ENCODE measurements at regions not wholly inside any gene's neighbourhood (a gene's known extent, or its start where the extent isn't known, plus 50 kb on each side); places are given as distances from the start of the nearest gene placed in this dataset.
"Not testable (repeated sequence)": the region's sequence is repeated elsewhere in the genome, so short reads cannot be mapped to it uniquely, and the experiment has no call there.

GRCh38 chr10:60508037-60508436 lies 118.4 kb upstream of the ANK3 start:
- no peak for DNase-seq

- no peak for DNase-seq
These were observed 112.9 kb upstream of the ANK3 start for GRCh38 chr10:60502621-60503020.

- DNase-seq, result no peak
These were observed 109.3 kb upstream of the ANK3 start for GRCh38 chr10:60498985-60499384.

GRCh38 chr10:60497364-60497763 lies 107.7 kb upstream of the ANK3 start:
- DNase-seq, result no peak

DNA sequence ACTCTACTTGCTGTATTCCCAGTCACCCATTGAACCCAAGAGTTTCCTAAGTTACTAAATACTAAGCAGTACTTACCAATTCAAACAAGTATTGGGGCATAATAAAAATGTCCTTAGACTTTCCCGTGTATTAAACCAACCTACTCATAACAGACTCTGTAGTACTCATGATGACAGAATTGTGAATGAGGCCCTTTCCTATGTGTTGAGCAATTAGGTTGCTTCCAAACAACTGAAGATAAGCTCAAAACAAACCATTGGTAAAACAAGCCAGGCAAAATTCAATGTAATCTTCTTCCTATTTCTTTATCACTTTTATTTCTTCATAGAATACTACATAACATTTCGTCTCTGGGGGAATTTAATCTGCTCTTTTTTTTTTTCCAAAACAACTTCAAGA lies 106.5 kb upstream of the ANK3 start:
- DNase-seq, result no peak

DNA sequence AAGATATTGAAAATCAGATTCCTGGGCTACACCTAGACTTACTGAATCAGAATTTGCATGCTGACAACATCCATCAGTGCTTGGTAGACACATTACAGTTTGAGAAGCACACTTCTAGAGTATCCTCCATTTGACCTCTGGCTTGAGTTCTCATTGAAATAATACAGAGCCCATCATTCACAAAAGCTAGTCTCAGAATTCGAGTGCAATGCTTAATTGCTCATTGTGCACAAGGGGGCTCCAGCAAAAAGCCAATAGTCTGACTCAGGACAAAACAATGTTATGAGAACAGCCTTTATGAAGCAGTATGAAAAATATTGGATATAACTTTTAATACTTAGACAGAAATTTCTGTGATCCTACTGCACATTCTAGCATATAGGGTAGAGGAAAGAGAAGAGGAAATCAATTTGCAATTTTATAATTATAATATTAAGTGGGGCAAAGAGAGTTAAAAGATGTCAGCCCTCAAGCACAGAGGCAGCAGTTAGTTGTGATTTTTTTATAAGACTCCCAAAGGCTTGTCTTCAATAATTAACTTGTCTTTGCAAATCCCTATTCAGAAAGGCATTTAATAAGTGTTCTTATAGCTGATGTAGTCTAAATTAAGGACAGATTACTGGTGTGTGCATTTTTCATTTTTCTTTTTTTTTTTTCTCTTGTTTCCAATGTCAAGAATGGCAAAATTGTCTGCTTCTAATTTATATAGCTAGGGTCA lies 105.8 kb upstream of the ANK3 start:
- DNase-seq, result no peak

DNA sequence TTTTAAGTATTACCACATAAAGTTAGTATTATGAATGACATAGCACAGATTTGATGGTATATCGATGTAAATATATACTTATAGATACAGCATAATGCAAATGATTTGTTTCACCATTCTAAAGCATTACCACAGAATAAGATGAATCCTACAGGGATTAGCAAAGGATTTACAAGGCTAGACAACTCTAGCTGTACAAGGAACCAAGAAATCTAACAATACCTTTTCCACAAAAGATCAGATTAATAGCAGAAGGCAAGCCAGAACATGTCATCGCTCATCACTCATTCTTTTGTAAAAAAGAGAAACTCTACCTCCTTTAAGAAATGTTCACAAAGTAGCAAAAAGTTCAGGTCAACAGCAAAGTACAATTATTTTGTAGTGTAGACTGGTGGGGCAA lies 105.1 kb upstream of the ANK3 start:
- no peak for DNase-seq

- no peak for DNase-seq
These were observed 101.5 kb upstream of the ANK3 start for GRCh38 chr10:60491162-60491561.

GRCh38 chr10:60490013-60490412 lies 100.3 kb upstream of the ANK3 start:
- DNase-seq, result no peak

DNA sequence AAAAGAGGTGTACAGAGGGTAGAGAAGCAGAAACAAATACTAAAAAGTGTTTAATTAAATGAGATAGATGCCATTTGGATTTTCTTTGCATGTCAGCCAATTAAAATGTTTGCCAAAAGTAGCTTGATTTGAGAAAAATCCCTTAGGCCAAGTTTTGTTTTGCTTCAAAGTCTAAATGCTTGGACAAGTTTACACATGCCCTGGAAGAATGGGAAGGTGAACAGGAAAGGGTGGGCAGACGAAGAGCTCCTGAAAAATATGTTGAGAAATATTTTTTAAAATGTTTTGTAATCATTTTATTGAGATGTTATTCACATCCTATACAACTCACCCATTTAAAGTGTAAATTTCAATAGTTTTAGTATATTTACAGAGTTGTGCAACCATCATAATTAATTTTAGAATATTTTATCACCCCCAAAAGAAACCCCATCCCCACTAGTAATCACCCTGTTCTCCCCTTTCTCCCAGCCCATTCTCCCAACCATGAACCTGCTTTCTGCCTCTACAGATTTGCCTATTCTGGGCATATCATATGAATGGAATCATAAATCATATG lies 98.5 kb upstream of the ANK3 start:
- DNase-seq, result no peak

GRCh38 chr10:60487543-60487942 lies 97.9 kb upstream of the ANK3 start:
- no peak for DNase-seq

- DNase-seq, result no peak
These were observed 95.3 kb upstream of the ANK3 start for GRCh38 chr10:60485025-60485424.

- DNase-seq, result no peak
These were observed 91.3 kb upstream of the ANK3 start for GRCh38 chr10:60480865-60481563.

DNA sequence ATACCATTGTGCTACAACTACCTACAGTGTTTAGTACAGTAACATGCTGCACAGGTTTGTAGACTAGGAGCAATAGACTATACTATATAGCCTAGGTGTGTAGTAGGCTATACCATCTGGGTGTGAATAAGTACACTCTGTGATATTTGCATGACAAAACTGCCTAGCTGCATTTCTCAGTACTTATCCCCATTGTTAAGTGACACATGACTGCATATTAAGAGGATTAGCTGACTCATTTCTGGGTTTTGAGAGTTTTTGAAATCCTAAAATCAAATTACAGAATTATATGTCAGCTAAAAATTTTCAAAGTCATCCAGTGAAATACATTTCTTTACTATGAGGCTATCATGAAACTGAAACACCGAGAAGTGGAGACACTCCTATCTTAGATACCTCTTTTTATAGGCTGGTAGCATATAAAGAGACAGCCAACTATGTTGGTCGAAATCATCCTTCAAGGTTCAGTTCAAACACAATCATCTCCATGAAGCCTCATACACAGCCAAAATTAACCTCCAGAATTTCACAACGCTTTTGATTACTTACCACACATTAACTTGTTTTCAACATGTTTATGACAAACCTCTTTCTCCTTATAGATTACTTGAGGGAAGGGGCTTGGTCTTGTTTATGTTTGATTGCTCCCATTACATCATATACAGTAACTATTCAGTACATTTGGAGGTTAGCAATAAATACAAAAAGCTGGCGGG lies 89.8 kb upstream of the ANK3 start:
- no peak for DNase-seq

GRCh38 chr10:60476451-60476850 lies 86.8 kb upstream of the ANK3 start:
- DNase-seq, result no peak

DNA sequence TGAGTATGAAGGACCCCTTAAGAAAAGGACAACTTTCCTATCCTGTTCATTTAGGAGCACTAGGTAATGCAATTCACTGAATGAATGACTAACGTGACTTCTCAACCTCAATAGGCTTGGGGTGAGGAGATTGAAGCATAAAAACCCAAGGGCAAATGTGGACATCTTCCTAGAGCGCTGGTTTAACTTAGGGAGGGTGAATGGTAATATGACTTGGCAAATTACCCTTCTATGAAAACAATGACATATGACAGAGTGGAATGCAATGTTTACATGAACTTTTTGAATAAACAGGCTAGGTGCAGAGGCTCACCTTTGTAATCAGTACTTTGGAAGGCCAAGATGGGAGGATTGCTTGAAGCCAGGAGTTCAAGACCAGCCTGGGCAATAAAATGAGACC lies 83.9 kb upstream of the ANK3 start:
- no peak for DNase-seq

DNA sequence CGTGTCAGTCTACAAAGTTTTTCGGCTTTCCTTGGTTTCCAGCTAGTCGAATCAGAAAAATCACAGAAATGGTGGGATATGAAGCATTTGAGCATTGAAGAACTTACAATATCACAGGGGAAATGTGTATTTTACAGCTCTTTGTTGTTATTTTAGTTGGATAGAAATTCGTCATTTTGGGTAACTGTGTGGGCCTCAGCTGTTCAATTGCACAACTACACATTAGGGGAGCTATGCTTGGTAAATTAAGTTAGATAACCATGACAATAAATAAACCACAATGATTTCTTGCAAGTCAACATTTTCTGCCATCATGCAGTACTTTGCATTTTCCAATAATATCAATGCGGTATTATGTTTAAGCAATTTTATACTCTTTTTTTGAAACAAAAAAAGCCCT lies 80.4 kb upstream of the ANK3 start:
- DNase-seq, result no peak

- not testable (repeated sequence) for DNase-seq
These were observed 79.5 kb upstream of the ANK3 start for GRCh38 chr10:60469147-60469546.

GRCh38 chr10:60467202-60467546 lies 77.5 kb upstream of the ANK3 start:
- no peak for DNase-seq

DNA sequence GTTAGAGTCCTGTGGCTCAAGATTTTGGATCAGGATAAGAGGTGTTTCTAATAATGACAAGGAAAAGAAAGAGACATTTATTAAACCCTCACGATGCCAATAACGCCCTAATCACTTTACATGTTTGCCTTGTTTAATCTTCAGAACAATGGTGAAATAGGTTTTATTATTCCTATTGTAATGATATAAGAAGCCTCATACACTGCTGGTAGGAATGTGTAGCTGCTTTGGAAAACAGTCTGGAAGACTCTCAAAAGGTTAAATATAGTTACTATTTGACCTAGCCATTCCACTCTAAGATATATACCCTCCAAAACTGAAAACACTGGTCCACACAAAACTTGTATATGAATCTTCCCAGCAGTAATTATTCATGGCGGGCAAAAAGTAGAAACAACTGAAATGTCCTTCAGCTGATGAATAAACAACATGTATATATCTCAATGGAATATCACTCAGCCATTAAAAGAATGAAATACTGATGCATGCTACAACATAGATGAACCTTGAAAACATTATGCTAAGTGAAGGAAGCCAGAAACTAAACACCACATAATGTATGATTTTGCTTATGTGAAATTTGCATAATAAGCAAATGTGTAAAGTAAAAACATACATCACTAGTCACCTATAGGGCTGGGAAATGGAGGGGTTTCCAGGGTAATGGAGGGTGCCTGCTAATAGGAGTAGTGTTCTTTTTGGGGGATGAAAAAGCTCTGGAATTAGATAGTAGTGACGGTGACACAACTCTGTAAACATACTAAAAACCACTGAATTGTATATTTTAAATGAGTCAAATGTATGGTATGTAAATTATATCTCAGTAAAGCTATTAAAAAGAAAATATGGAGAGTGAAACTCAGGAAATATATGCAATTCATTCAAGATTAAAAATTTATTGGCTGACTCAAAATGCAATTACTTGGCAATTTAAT lies 76.9 kb upstream of the ANK3 start:
- DNase-seq, result no peak

- DNase-seq, result no peak
These were observed 76.1 kb upstream of the ANK3 start for GRCh38 chr10:60465801-60466200.

DNA sequence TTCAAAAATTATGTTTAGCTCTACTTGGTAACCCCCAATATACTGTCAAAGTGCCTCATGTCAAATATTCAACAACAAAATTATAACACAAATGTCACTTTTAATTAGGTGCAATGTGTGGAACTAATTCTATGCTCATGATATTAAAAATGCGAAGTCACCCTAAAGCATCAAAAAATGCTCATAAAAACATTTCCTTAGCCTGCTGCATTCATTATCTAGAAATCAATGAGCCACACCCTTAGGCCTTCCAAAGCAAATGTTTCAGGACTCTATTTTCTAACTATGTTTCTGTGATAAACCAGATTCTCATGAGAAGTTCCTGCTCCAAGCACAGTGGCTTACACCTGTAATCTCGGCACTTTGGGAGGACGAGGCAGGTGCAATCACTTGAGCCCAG lies 75.0 kb upstream of the ANK3 start:
- no peak for DNase-seq

GRCh38 chr10:60463746-60464145 lies 74.1 kb upstream of the ANK3 start:
- no peak for DNase-seq
